Neutrophil (primary cell): ENCODE measurements at regions not wholly inside any gene's neighbourhood (a gene's known extent, or its start where the extent isn't known, plus 50 kb on each side); places are given as distances from the start of the nearest gene placed in this dataset.

Experiments used
- H3K27ac ChIP-seq: fragments of 200-600 bp; sonication (generic); 2 replicates; pipeline ENCODE4 v1.5.1; 2016; ENCODE audit warnings: mild to moderate bottlenecking, moderate library complexity
- H3K27me3 ChIP-seq: fragments of 200-600 bp; sonication (generic); 2 replicates; pipeline ENCODE4 v1.6.0; 2016; ENCODE audit warnings: mild to moderate bottlenecking
- H3K36me3 ChIP-seq: fragments of 200-600 bp; sonication (generic); 2 replicates; pipeline ENCODE4 v1.5.1; 2017
- H3K4me1 ChIP-seq, 2 experiments: fragments of 200-600 bp in 1 of 2; sonication (generic) in 1 of 2; 1 replicate in 1 of 2; 2 replicates in 1 of 2; pipeline versions ENCODE4 v1.5.1 to v1.6.1; 2013 to 2016; ENCODE audit warnings: low read depth in 1 of 2, low read length in 1 of 2, mild to moderate bottlenecking in 1 of 2, moderate library complexity in 1 of 2; ENCODE audit not compliant: control insufficient read depth in 1 of 2, insufficient read depth in 1 of 2
- H3K4me3 ChIP-seq, 2 experiments: fragments of 200-600 bp in 1 of 2; sonication (generic) in 1 of 2; 1 replicate in 1 of 2; 2 replicates in 1 of 2; pipeline ENCODE4 v1.5.1; 2013 to 2016; ENCODE audit warnings: low read depth in 1 of 2, low read length in 1 of 2, mild to moderate bottlenecking in 1 of 2, moderate library complexity in 1 of 2
- H3K9me3 ChIP-seq: fragments of 200-600 bp; sonication (generic); 2 replicates; pipeline ENCODE4 v1.5.1; 2016
- TF ChIP-seq, protein P1 (sequence below): fragments of 200-600 bp; sonication (generic); IDR thresholded peaks from 2 replicates; pipeline ENCODE4 v1.5.1; 2016; ENCODE audit warnings: antibody characterized with exemption

DNA sequence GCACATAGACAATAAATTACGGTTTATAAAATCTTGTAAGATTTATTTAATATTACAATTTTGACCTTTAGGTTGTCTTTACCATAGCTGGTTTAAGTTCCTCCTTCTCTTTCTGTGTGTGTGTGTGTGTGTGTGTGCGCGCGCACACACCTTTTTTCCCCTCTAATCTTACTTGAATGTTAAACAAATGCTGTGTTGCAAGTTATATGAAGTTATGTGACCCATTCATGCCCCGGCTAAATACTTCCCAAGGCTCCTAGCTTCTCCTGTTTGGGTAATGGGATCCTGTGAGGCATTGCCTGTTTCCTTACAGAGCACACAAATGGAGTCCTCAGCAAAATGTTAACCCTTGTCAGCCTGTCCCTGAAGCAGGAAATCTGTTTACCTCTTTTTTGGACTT is 125.6 kb upstream of the ZNF608 start:
- H3K36me3 ChIP-seq: no peaks in the 10 kb centered on the region
- no peak overlapping the region for H3K4me3 ChIP-seq
- H3K27ac ChIP-seq: no peak overlapping the region
- TF ChIP-seq, protein P1, sequence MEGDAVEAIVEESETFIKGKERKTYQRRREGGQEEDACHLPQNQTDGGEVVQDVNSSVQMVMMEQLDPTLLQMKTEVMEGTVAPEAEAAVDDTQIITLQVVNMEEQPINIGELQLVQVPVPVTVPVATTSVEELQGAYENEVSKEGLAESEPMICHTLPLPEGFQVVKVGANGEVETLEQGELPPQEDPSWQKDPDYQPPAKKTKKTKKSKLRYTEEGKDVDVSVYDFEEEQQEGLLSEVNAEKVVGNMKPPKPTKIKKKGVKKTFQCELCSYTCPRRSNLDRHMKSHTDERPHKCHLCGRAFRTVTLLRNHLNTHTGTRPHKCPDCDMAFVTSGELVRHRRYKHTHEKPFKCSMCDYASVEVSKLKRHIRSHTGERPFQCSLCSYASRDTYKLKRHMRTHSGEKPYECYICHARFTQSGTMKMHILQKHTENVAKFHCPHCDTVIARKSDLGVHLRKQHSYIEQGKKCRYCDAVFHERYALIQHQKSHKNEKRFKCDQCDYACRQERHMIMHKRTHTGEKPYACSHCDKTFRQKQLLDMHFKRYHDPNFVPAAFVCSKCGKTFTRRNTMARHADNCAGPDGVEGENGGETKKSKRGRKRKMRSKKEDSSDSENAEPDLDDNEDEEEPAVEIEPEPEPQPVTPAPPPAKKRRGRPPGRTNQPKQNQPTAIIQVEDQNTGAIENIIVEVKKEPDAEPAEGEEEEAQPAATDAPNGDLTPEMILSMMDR: no peak
- no peaks in the 10 kb centered on the region for H3K27me3 ChIP-seq
- H3K4me1 ChIP-seq: peaks cover 3 to 5% of the 10 kb centered on the region in 2 experiments
- no peaks in the 10 kb centered on the region for H3K9me3 ChIP-seq

DNA sequence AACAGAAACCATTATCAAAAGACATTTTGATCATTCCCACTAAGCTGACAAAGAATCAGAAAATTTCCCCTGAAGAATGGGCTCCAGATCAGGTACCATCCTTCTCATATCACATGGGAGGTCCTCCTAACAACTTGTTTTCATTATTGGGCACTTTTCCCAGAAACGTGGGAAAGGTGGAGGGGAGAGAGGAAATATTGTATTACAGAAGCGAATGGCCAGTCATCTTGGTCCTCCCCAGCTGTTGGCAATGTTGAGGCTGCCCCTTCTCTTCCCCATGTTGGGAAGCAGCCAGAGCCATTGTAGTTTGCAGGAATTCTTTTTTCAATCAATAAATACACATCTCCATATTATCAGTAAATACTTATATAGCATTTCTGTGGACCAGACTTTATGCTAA is 126.2 kb upstream of the ZNF608 start:
- Histone ChIP-seq H3K9me3 (no peaks in the 10 kb centered on the region), H3K36me3 (no peaks in the 10 kb centered on the region), H3K27me3 (no peaks in the 10 kb centered on the region), H3K27ac (no peak overlapping the region), H3K4me3 (no peak overlapping the region), H3K4me1 (peaks cover 2% of the 10 kb centered on the region in 2 experiments)
- TF ChIP-seq, protein P1: no peak

DNA sequence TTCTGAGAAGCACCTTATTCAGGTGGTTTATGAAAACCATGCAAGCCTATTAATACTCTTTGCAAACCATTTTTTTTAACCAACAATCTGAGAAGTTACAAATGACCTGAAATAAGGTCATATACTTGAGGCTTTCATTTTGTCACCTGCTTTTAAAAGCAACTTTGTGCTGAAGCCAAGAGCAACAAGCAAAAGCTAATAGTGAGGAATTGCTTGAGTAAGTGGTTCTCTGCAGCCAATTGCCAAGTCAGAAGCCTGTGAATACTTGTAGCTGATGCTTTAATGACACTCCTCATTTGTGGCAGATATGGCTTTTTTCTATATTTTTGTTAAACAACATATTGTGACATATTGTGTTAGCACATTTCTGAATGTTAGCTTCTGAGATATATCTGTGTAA is 126.7 kb upstream of the ZNF608 start:
- TF ChIP-seq, protein P1: no peak
- H3K9me3 ChIP-seq: no peaks in the 10 kb centered on the region
- no peaks in the 10 kb centered on the region for H3K36me3 ChIP-seq
- H3K27ac ChIP-seq: no peak overlapping the region
- H3K4me3 ChIP-seq: no peak overlapping the region
- H3K27me3 ChIP-seq: no peaks in the 10 kb centered on the region
- H3K4me1 ChIP-seq: peaks cover 7% of the 10 kb centered on the region in 2 experiments

DNA sequence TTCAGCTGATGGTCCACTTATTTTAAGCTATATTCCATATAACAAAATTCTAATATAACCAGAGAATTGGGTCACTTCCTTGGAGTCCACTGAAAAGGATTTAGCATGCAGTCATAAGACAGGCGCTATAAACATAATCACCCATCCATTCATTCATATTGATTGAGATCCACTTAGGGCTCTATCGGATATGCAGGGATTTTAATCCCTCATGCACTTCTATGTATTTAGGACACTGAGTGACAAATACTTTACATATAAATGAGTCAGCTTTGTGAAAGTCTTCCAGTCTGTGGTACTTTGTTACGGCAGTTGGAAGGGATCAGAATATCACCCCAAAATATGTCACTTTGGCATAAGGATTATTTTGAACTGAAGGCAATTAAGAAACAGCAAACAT is 127.3 kb upstream of the ZNF608 start:
- H3K27ac ChIP-seq: no peak overlapping the region
- no peaks in the 10 kb centered on the region for H3K27me3 ChIP-seq
- no peaks in the 10 kb centered on the region for H3K36me3 ChIP-seq
- H3K9me3 ChIP-seq: no peaks in the 10 kb centered on the region
- H3K4me3 ChIP-seq: no peak overlapping the region
- TF ChIP-seq, protein P1: no peak
- H3K4me1 ChIP-seq: peaks cover 12 to 13% of the 10 kb centered on the region in 2 experiments

DNA sequence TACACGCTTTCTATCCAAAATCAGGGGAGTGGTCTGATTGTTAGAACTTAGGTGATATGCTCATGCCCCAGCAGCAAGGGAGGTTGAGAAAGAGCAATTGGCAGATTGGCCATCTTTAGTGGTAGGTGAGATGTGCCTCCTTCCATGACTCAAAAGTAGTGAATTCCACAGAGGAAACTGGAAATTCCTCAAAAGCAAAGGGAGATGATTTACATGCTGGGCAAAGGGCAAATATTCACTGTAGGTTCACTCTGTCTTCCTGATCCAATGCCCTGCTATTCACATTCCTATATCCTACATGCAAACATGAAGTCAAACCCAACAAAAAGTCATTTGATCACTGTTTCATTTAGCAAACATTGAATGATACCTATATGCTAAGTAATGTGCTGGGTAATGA is 130.1 kb upstream of the ZNF608 start:
- no peaks in the 10 kb centered on the region for H3K9me3 ChIP-seq
- no peaks in the 10 kb centered on the region for H3K36me3 ChIP-seq
- H3K4me3 ChIP-seq: no peak overlapping the region
- no peak overlapping the region for H3K27ac ChIP-seq
- H3K27me3 ChIP-seq: no peaks in the 10 kb centered on the region
- TF ChIP-seq, protein P1: no peak
- peaks cover 41% of the 10 kb centered on the region in 2 experiments for H3K4me1 ChIP-seq

DNA sequence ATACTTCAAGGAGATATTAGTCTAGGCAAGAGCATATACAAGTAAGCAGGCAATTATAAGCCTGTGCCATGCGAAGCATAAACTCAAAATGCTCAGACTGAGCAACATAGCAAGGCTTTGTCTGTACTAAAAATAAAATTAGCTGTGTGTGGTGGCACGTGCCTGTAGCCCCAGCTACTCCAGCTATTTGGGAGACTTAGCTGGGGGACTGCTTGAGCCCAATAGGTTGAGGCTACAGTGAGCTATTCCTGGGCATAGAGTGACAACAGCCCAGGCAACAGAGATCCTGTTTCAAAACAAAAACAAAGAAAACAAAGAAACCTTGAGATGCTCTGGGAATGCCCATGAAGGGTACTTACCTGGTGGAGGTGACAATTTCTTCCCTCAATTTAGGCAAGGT is 130.5 kb upstream of the ZNF608 start:
- TF ChIP-seq, protein P1: no peak
- Histone ChIP-seq H3K27me3 (no peaks in the 10 kb centered on the region), H3K9me3 (no peaks in the 10 kb centered on the region), H3K27ac (no peak overlapping the region), H3K36me3 (no peaks in the 10 kb centered on the region), H3K4me3 (no peak overlapping the region), H3K4me1 (peaks cover 41% of the 10 kb centered on the region in 2 experiments)
